KMS-11 (cell line): ENCODE measurements at regions not wholly inside any gene's neighbourhood (a gene's known extent, or its start where the extent isn't known, plus 50 kb on each side); places are given as distances from the start of the nearest gene placed in this dataset.

Source experiments
- H2AFZ ChIP-seq: fragments of 200-600 bp; sonication (generic); 2 replicates; pipeline ENCODE4 v1.6.1; 2016; ENCODE audit warnings: antibody characterized with exemption, mixed run types, low read depth
- H3K27ac ChIP-seq: fragments of 200-600 bp; sonication (generic); 2 replicates; pipeline ENCODE4 v1.6.1; 2016; ENCODE audit warnings: mild to moderate bottlenecking, mixed run types
- H3K27me3 ChIP-seq: fragments of 200-600 bp; sonication (generic); 2 replicates; pipeline ENCODE4 v1.6.1; 2017; ENCODE audit warnings: mild to moderate bottlenecking, low read depth, mixed run types, moderate library complexity; ENCODE audit not compliant: insufficient read depth
- H3K36me3 ChIP-seq: fragments of 200-600 bp; sonication (generic); 2 replicates; pipeline ENCODE4 v1.6.1; 2017; ENCODE audit warnings: mild to moderate bottlenecking, mixed run types; ENCODE audit not compliant: insufficient read depth
- H3K4me1 ChIP-seq: fragments of 200-600 bp; sonication (generic); 2 replicates; pipeline ENCODE4 v1.6.1; 2016; ENCODE audit warnings: mild to moderate bottlenecking, low read depth, mixed run types; ENCODE audit not compliant: poor library complexity, severe bottlenecking
- H3K4me2 ChIP-seq: fragments of 200-600 bp; sonication (generic); 2 replicates; pipeline ENCODE4 v1.7.0; 2016; ENCODE audit warnings: mild to moderate bottlenecking, mixed run types
- H3K4me3 ChIP-seq: fragments of 200-600 bp; sonication (generic); IDR thresholded peaks from 2 replicates; pipeline ENCODE4 v1.6.1; 2017; ENCODE audit warnings: low read depth, low read length, mixed read lengths; ENCODE audit not compliant: insufficient read depth
- H3K79me2 ChIP-seq: fragments of 200-600 bp; sonication (generic); 2 replicates; pipeline ENCODE4 v1.6.1; 2016; ENCODE audit warnings: low read depth, mixed run types; ENCODE audit not compliant: insufficient read depth
- H3K9ac ChIP-seq: fragments of 200-600 bp; sonication (generic); 2 replicates; pipeline ENCODE4 v1.6.1; 2016; ENCODE audit warnings: mild to moderate bottlenecking, mixed run types
- H4K20me1 ChIP-seq: fragments of 200-600 bp; sonication (generic); 2 replicates; pipeline ENCODE4 v1.6.1; 2016; ENCODE audit warnings: mild to moderate bottlenecking, mixed run types; ENCODE audit not compliant: insufficient read depth
- TF ChIP-seq, protein P1 (sequence below): fragments of 200-600 bp; sonication (generic); conservative IDR thresholded peaks from 2 replicates; pipeline ENCODE4 v1.6.1; 2017; ENCODE audit warnings: low read depth, mild to moderate bottlenecking, antibody characterized with exemption, low read length, moderate library complexity, mixed read lengths

DNA sequence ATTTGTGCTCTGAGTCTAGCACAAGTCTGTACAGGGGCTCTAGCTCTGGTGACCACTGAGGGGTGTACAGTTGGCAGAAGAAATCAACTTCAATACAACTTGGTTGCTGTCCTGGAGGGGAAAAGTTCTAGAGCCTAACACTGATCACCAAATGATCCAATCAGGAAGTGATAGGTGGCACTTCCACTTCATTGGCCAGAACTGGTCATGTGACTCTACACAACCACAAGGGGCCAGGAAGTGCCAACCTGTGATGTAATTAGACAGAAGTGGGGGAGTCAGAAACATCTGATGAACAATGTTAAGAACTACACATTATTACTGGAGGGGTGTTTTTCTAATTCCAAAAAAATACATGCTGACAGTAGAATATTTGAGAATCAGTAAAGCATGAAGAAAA, 401.6 kb downstream of the VRK1 start:
- TF ChIP-seq, protein P1, sequence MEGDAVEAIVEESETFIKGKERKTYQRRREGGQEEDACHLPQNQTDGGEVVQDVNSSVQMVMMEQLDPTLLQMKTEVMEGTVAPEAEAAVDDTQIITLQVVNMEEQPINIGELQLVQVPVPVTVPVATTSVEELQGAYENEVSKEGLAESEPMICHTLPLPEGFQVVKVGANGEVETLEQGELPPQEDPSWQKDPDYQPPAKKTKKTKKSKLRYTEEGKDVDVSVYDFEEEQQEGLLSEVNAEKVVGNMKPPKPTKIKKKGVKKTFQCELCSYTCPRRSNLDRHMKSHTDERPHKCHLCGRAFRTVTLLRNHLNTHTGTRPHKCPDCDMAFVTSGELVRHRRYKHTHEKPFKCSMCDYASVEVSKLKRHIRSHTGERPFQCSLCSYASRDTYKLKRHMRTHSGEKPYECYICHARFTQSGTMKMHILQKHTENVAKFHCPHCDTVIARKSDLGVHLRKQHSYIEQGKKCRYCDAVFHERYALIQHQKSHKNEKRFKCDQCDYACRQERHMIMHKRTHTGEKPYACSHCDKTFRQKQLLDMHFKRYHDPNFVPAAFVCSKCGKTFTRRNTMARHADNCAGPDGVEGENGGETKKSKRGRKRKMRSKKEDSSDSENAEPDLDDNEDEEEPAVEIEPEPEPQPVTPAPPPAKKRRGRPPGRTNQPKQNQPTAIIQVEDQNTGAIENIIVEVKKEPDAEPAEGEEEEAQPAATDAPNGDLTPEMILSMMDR: no peak
- Histone ChIP-seq H3K27me3 (no peaks in the 10 kb centered on the region), H3K4me1 (no peaks in the 10 kb centered on the region), H3K4me2 (no peak overlapping the region), H2AFZ (no peak overlapping the region), H3K9ac (no peak overlapping the region), H3K79me2 (no peaks in the 10 kb centered on the region), H3K36me3 (no peaks in the 10 kb centered on the region), H3K4me3 (no peak overlapping the region), H4K20me1 (no peaks in the 10 kb centered on the region), H3K27ac (no peak overlapping the region)

DNA sequence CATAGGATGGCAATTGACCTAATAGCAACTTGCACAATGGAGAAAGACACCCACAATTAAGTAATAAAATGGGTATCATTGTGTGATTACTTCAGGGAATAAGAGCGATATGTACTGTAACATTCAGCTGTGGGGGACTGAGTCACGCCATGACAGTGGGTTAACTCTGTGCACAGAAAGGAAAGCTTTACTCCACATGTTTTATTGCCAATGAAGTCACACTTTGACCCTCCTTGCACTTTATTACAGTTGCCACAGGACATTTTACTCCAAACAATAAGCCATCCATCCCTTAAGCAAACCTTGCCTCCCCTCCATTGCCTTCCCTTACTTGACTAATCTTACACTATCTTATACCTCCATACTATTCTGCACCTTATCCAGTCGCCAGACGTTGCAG, 403.1 kb downstream of the VRK1 start:
- H4K20me1 ChIP-seq: no peaks in the 10 kb centered on the region
- H3K27ac ChIP-seq: no peak overlapping the region
- no peaks in the 10 kb centered on the region for H3K79me2 ChIP-seq
- H3K4me2 ChIP-seq: no peak overlapping the region
- H3K9ac ChIP-seq: no peak overlapping the region
- no peak overlapping the region for H3K4me3 ChIP-seq
- no peak overlapping the region for H2AFZ ChIP-seq
- H3K36me3 ChIP-seq: no peaks in the 10 kb centered on the region
- TF ChIP-seq, protein P1: no peak
- no peaks in the 10 kb centered on the region for H3K4me1 ChIP-seq
- no peaks in the 10 kb centered on the region for H3K27me3 ChIP-seq

DNA sequence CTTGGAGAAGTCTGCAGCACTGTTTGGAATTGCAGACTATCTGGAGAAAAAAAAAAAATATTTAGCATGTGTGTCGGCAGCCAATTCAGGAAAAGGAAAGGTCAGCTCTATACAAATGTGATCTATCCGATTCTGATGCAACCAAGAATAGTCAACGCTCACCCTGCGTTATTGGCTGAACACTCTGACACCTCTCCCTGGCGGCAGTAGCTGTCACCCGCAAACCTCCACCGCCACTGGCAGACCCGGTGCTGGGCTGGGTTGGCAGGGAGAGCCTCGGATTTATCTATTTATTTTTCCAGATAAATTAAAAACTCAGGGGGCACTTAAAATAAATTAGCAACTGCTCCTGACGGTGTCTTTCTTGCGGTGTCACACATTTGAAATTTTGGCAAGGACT, 409.7 kb downstream of the VRK1 start:
- Histone ChIP-seq H3K9ac (no peak overlapping the region), H3K27me3 (no peaks in the 10 kb centered on the region), H3K4me2 (no peak overlapping the region), H2AFZ (no peak overlapping the region), H4K20me1 (no peaks in the 10 kb centered on the region), H3K27ac (no peak overlapping the region), H3K36me3 (no peaks in the 10 kb centered on the region), H3K4me1 (no peaks in the 10 kb centered on the region), H3K4me3 (no peak overlapping the region), H3K79me2 (no peaks in the 10 kb centered on the region)
- TF ChIP-seq, protein P1: no peak

DNA sequence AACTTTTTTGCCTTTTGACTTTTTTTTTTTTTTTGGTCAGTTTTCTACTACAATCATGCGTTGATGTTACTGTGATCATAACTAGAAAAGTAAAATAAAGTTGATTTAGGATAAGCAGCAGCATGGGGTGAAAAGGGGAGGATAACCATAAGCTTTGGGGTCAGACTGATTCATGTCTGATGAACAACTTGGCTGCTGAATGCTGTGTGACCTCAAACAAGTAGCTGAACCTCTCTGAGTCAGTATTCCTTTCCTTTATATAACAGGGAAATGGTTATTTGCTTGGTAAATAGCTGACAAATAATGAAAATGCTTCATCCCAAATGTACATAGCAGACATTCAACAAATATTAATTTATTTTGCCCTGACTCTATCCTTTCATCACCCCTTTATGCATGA, 413.0 kb downstream of the VRK1 start:
- no peaks in the 10 kb centered on the region for H3K27me3 ChIP-seq
- TF ChIP-seq, protein P1: no peak
- no peak overlapping the region for H3K4me3 ChIP-seq
- no peaks in the 10 kb centered on the region for H3K79me2 ChIP-seq
- H3K4me2 ChIP-seq: no peak overlapping the region
- no peak overlapping the region for H3K27ac ChIP-seq
- H3K4me1 ChIP-seq: no peaks in the 10 kb centered on the region
- no peak overlapping the region for H2AFZ ChIP-seq
- no peaks in the 10 kb centered on the region for H3K36me3 ChIP-seq
- no peaks in the 10 kb centered on the region for H4K20me1 ChIP-seq
- H3K9ac ChIP-seq: no peak overlapping the region

DNA sequence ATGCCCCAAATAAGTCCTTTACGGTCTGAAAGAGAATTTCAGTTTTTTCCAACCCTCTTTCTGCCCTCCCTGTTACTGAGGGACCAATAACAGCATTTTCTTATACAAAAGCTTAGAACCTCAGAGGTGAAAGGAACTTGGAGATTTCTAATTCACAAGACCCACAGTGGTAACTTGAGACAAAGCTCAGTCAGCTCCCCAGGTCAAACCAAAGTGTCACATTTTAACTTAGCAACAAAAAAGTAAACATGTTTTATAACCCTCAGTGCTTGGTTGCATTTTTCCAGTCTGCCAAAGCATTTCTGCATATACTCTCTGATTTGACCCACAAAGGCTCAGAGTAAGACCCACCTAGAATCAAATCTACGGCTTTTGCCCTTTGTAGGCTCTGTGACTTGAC, 415.2 kb downstream of the VRK1 start:
- Histone ChIP-seq H3K36me3 (no peaks in the 10 kb centered on the region), H3K4me3 (no peak overlapping the region), H3K27me3 (no peaks in the 10 kb centered on the region), H3K4me1 (no peaks in the 10 kb centered on the region), H2AFZ (no peak overlapping the region), H3K27ac (no peak overlapping the region), H3K9ac (no peak overlapping the region), H3K4me2 (no peak overlapping the region), H4K20me1 (no peaks in the 10 kb centered on the region), H3K79me2 (no peaks in the 10 kb centered on the region)
- TF ChIP-seq, protein P1: no peak
